ENCODE measurements at regions not wholly inside any gene's neighbourhood (a gene's known extent, or its start where the extent isn't known, plus 50 kb on each side); places are given as distances from the start of the nearest gene placed in this dataset.

GRCh38 chr12:58441483-58441882, 478.8 kb downstream of the LRIG3 start:
- ChIA-PET CTCF (interaction anchor here (1.8 kb wide), 1 partner anchor 95 kb away, joined by 4 read pairs; no protein-coding TSS in a partner anchor), POLR2A (no interaction called here)
- no peaks in the 10 kb centered on the region for H3K4me1 Mint-ChIP-seq
- no peaks in the 10 kb centered on the region for H3K9me3 Mint-ChIP-seq
- no peaks in the 10 kb centered on the region for H3K36me3 Mint-ChIP-seq (ENCODE audit: low read depth)
- no peak overlapping the region for H3K4me3 Mint-ChIP-seq
- H3K27ac Mint-ChIP-seq, result no peak overlapping the region
- peaks cover 11% of the 10 kb centered on the region for H3K27me3 Mint-ChIP-seq
- DNase-seq, result no peak

- CTCF ChIA-PET, result interaction anchor here (1.0 to 3.2 kb wide), 7 partner anchors 15 to 268 kb away, joined by 3 to 20 read pairs (median 3); no protein-coding TSS in a partner anchor
- no peaks in the 10 kb centered on the region for H3K4me1 Mint-ChIP-seq
- H3K27me3 Mint-ChIP-seq, result peaks cover 13% of the 10 kb centered on the region
- H3K4me3 Mint-ChIP-seq, result no peak overlapping the region
- H3K27ac Mint-ChIP-seq, result no peak overlapping the region
- DNase-seq, result peak; percentile 30
- no peaks in the 10 kb centered on the region for H3K36me3 Mint-ChIP-seq (ENCODE audit: low read depth)
- H3K9me3 Mint-ChIP-seq, result no peaks in the 10 kb centered on the region
- POLR2A ChIA-PET, result no interaction called here
Observed at GRCh38 chr12:58443273-58443980, 476.9 kb downstream of the LRIG3 start.

DNA sequence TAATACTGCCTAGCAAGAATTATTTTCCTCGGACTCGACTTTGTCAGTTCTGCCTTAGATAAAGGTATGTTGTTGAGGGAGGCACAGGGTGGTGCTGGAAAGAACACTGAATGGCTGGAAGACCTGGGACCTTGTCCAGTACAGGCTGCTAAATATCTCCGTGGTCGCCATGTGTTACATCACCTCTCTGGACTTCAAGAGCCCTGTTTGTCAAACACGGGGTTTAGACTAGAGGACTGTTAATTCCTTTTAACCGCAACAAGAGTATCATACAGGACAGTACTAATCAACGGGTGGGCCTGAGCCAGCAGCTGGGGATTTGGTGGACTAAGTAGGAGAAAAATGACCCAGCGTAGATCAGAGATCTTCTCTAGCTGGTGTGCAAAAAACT, 476.3 kb downstream of the LRIG3 start:
- Mint-ChIP-seq H3K27me3 (peaks cover 13% of the 10 kb centered on the region), H3K4me3 (no peak overlapping the region), H3K4me1 (no peaks in the 10 kb centered on the region), H3K36me3 (ENCODE audit: low read depth) (no peaks in the 10 kb centered on the region), H3K27ac (no peak overlapping the region), H3K9me3 (no peaks in the 10 kb centered on the region)
- no peak for DNase-seq
- CTCF ChIA-PET, result interaction anchor here (1.0 to 3.2 kb wide), 6 partner anchors 14 to 268 kb away, joined by 3 to 20 read pairs (median 3); no protein-coding TSS in a partner anchor
- POLR2A ChIA-PET, result no interaction called here

DNA sequence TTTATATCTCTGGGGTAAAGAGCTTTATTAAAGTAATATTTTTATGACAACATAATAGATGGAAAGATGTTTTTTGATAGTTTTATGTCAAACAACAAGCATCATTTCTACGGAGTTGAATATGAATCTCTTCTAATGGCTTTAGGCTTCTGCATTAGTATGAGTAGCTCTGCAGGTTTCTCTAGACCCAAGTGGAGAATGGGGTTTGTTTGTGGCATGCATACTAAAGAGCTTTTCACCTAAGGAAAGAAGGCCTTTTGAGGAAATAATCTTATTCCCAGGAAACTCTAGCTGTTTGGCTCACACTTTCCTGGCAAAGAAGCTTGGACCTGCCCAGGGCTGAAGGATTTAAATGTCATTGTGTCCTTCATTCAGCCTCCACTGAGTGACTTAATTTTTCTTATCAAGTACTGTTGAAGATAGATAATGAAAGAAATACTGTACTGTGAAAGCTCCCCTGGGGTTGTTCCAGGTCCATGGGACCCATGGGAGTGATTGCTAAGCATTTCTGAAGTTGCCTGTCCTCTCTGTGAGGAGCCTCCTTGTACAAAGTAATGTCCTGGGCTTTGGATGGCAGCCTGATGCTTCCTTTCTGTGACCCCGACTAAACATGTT, 469.3 kb downstream of the LRIG3 start:
- CTCF ChIA-PET, result no interaction called here
- Mint-ChIP-seq H3K4me1 (no peaks in the 10 kb centered on the region), H3K36me3 (ENCODE audit: low read depth) (no peaks in the 10 kb centered on the region), H3K9me3 (no peaks in the 10 kb centered on the region), H3K27me3 (peaks cover 14% of the 10 kb centered on the region), H3K27ac (no peak overlapping the region), H3K4me3 (no peak overlapping the region)
- DNase-seq, result no peak
- POLR2A ChIA-PET, result no interaction called here

- ChIA-PET CTCF (no interaction called here), POLR2A (no interaction called here)
- Mint-ChIP-seq H3K4me1 (no peaks in the 10 kb centered on the region), H3K36me3 (ENCODE audit: low read depth) (no peaks in the 10 kb centered on the region), H3K27ac (no peak overlapping the region), H3K4me3 (no peak overlapping the region), H3K9me3 (no peaks in the 10 kb centered on the region), H3K27me3 (peaks cover 11% of the 10 kb centered on the region)
- no peak for DNase-seq
Observed at GRCh38 chr12:58452546-58452945, 467.8 kb downstream of the LRIG3 start.

- Mint-ChIP-seq H3K9me3 (no peaks in the 10 kb centered on the region), H3K4me3 (no peak overlapping the region), H3K27me3 (peaks cover 6% of the 10 kb centered on the region), H3K36me3 (ENCODE audit: low read depth) (no peaks in the 10 kb centered on the region), H3K4me1 (no peaks in the 10 kb centered on the region), H3K27ac (no peak overlapping the region)
- ChIA-PET CTCF (no interaction called here), POLR2A (no interaction called here)
- no peak for DNase-seq
Observed at GRCh38 chr12:58453306-58453705, 467.0 kb downstream of the LRIG3 start.

DNA sequence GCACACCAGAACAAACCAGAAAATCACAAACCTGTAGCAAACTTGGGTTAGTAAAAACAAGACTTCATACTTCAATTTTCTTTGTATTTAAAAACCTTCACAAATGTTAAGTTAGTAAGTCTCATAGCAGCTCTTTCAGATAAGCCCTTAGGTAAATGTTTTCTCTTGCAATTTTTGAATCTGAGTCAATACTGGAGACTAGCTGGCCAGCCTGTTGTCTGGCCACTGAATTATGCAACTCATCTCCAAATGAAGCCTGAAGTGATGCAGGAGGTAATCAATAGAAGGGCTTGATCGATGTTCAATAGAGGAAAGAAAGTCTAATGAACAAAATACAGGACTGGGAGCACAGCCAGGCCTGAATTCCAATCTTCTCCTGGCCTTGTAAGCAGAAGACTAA, 465.2 kb downstream of the LRIG3 start:
- no peak overlapping the region for H3K27ac Mint-ChIP-seq
- no peak for DNase-seq
- H3K27me3 Mint-ChIP-seq, result no peaks in the 10 kb centered on the region
- H3K36me3 Mint-ChIP-seq (ENCODE audit: low read depth), result no peaks in the 10 kb centered on the region
- H3K4me1 Mint-ChIP-seq, result no peaks in the 10 kb centered on the region
- no peak overlapping the region for H3K4me3 Mint-ChIP-seq
- H3K9me3 Mint-ChIP-seq, result no peaks in the 10 kb centered on the region
- ChIA-PET POLR2A (no interaction called here), CTCF (no interaction called here)

DNA sequence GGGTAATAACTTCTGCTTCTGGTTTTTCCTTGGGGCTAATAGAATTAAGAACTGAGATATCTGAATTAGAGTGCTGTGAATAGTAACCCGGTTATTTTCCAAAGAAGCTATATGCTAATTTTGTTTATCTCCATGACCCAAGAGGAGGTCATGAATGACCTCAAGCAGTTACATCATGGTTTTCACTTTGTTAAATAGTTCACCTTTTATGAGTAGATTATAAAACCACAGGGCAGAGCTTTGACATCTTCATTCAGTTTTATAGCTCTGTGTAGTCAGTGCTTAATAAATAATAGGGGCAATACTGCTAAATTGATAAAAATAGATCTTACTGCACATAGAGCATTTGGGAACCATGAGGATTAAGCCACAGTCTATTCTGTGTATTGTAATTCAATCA, 462.2 kb downstream of the LRIG3 start:
- H3K4me1 Mint-ChIP-seq, result no peaks in the 10 kb centered on the region
- no peaks in the 10 kb centered on the region for H3K27me3 Mint-ChIP-seq
- H3K27ac Mint-ChIP-seq, result no peak overlapping the region
- no peaks in the 10 kb centered on the region for H3K36me3 Mint-ChIP-seq (ENCODE audit: low read depth)
- H3K9me3 Mint-ChIP-seq, result no peaks in the 10 kb centered on the region
- DNase-seq, result no peak
- no peak overlapping the region for H3K4me3 Mint-ChIP-seq
- ChIA-PET POLR2A (no interaction called here), CTCF (interaction anchor here (1.2 kb wide), 1 partner anchor 14 kb away, joined by 3 read pairs; no protein-coding TSS in a partner anchor)

- H3K27ac Mint-ChIP-seq, result no peak overlapping the region
- CTCF ChIA-PET, result no interaction called here
Observed at GRCh38 chr12:58459191-58459590, 461.1 kb downstream of the LRIG3 start.

GRCh38 chr12:58463051-58463450, 457.3 kb downstream of the LRIG3 start:
- Mint-ChIP-seq H3K4me3 (no peak overlapping the region), H3K4me1 (no peaks in the 10 kb centered on the region), H3K9me3 (peaks cover 6% of the 10 kb centered on the region), H3K27me3 (no peaks in the 10 kb centered on the region), H3K27ac (no peak overlapping the region), H3K36me3 (ENCODE audit: low read depth) (no peaks in the 10 kb centered on the region)
- ChIA-PET CTCF (no interaction called here), POLR2A (no interaction called here)
- no peak for DNase-seq

More at GRCh38 chr12:58459191-58459590, 461.1 kb downstream of the LRIG3 start:
- no peaks in the 10 kb centered on the region for H3K36me3 Mint-ChIP-seq (ENCODE audit: low read depth)
- POLR2A ChIA-PET, result no interaction called here
- DNase-seq, result no peak
- no peaks in the 10 kb centered on the region for H3K4me1 Mint-ChIP-seq
- H3K4me3 Mint-ChIP-seq, result no peak overlapping the region
- no peaks in the 10 kb centered on the region for H3K9me3 Mint-ChIP-seq
- no peaks in the 10 kb centered on the region for H3K27me3 Mint-ChIP-seq

DNA sequence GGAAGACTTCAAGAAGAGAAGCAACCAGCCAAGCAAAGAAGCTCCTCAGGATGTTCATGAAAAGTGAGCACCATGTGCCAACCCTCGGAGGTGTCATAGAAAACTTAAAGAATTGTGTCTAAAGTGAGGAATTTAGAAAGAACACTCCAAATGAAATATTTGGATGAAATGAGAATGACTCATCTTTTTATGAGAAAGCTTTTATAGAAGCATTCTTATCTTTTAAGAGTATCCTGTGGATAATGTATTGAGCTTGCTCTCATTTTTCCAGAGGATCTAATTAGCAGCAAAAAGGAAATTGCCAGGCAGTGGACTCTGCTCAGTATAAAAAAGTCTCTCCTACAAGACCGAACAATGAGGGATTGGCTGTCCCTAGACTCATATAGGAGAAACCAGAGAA, 454.9 kb downstream of the LRIG3 start:
- DNase-seq, result no peak
- no peak overlapping the region for H3K4me3 Mint-ChIP-seq
- CTCF ChIA-PET, result no interaction called here
- H3K27ac Mint-ChIP-seq, result no peak overlapping the region
- no peaks in the 10 kb centered on the region for H3K4me1 Mint-ChIP-seq
- POLR2A ChIA-PET, result no interaction called here
- H3K36me3 Mint-ChIP-seq (ENCODE audit: low read depth), result no peaks in the 10 kb centered on the region
- H3K27me3 Mint-ChIP-seq, result no peaks in the 10 kb centered on the region
- H3K9me3 Mint-ChIP-seq, result peaks cover 7% of the 10 kb centered on the region

DNA sequence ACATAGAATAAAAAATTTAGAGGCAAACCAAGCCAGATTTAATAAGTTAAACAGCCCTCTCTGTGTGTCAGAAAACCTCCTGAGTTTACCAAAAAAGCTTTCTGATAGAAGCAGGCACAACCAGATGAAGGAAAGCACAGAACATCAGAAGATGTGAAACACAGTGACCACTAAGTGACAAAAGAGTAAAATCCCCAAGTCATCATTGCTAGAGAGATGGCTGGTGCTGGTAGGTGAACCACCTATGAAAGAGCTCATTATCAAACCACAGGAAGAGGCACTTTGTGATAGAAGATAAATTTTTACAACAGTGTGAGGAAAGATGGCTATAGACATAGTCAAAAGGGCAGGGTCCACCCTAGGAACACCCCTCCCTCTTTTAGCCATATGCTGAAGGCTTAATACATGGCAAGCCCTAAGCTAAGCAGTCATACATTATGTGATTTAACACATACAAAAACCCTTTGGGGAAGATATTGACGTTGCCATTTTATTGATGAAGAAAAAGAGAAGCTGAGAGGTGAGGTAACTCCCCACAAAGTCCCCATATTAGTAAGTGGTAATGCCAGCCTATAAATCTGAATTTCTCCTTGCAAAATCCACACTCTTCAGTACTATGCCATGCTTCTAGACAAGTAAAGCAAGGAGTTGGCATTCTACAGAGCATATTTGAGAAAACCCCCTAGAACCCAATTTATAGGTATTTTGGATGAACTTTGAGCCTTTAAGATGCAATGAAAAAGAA, 449.9 kb downstream of the LRIG3 start:
- POLR2A ChIA-PET, result no interaction called here
- Mint-ChIP-seq H3K4me3 (no peak overlapping the region), H3K9me3 (peaks cover 7% of the 10 kb centered on the region), H3K27me3 (no peaks in the 10 kb centered on the region), H3K27ac (no peak overlapping the region), H3K4me1 (no peaks in the 10 kb centered on the region), H3K36me3 (ENCODE audit: low read depth) (no peaks in the 10 kb centered on the region)
- DNase-seq, result no peak
- CTCF ChIA-PET, result no interaction called here

DNA sequence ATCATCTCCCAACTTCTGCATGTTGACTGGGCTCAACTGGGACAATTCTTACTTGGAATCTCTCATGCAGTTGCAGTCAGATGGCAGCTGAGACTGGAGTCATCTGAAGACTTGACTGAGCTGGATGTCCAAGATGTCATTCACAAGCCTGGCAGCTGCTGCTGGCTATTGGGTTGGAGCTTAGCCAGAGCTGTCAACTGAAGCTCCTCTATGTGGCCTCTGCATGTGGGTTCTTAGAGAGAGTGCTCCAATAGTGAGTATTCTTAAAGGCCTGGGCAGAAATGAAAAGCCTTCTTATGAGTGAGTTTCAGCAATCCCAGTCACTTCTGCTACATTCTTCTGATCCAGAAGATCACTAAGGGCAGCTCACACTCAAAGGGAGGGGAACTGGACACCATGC, 440.9 kb downstream of the LRIG3 start:
- POLR2A ChIA-PET, result no interaction called here
- Mint-ChIP-seq H3K36me3 (ENCODE audit: low read depth) (no peaks in the 10 kb centered on the region), H3K9me3 (no peaks in the 10 kb centered on the region), H3K27ac (no peak overlapping the region), H3K27me3 (no peaks in the 10 kb centered on the region), H3K4me3 (no peak overlapping the region), H3K4me1 (no peaks in the 10 kb centered on the region)
- CTCF ChIA-PET, result no interaction called here
- DNase-seq, result no peak

DNA sequence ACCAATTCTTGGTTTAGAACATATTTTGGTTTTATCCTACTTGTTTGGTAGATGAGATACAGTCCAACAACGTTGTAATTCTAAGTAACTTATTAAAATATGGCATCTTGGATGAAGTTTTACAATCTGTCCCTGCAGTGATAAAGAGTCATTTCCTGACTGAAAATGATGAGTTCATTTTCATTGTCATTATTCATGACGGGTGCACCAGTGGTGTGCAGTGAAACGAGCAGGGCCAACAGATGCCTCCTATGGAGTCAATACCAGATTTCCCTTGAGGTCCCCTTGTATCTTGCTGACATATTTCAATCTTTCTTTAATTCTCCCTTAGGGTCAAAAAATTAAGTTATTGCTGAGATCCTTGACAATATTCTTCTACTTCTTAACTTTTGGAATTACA, 438.5 kb downstream of the LRIG3 start:
- H3K4me3 Mint-ChIP-seq, result no peak overlapping the region
- H3K27ac Mint-ChIP-seq, result no peak overlapping the region
- no peaks in the 10 kb centered on the region for H3K4me1 Mint-ChIP-seq
- POLR2A ChIA-PET, result no interaction called here
- no peak for DNase-seq
- H3K27me3 Mint-ChIP-seq, result no peaks in the 10 kb centered on the region
- H3K36me3 Mint-ChIP-seq (ENCODE audit: low read depth), result no peaks in the 10 kb centered on the region
- CTCF ChIA-PET, result no interaction called here
- no peaks in the 10 kb centered on the region for H3K9me3 Mint-ChIP-seq

All from activated CD4-positive, alpha-beta memory T cell treated with anti-CD3 and anti-CD28 coated beads, Interleukin-2, amount 10 ng/mL, durations not matched to agents 7 days and 5 days (primary cell).